ENCODE measurements at regions not wholly inside any gene's neighbourhood (a gene's known extent, or its start where the extent isn't known, plus 50 kb on each side); places are given as distances from the start of the nearest gene placed in this dataset.

DNA sequence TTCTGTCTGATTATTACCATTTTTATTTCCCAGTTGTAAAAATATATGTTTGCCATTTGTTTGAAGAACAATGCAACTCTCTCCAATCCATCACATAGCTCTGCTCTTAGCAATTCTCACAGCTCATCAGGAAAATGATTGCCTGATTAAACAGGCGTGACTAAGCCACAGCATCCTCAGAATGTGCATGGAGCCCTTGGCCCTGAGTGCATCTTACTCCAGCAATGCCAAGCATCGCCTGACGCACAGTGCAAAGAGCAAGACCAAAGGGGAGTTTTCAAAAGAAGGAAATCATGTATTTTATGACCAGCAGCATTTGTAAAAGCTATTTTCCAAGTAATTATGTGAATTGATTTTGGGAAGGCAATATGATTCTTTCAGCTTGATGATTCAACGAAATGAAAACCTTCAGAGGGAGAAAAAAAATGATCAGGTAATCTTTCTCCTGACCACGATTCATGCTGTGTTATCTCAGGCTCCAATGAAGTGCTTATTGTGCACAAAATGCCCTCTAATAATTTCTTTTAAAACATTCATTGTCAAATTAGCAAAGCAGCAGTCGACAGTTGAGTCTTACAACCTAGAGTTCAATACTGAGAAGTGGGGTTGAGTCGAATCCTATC is 138.0 kb upstream of the FAM9B start:
- ChIA-PET POLR2A (no interaction called here), CTCF (no interaction called here)
- Histone ChIP-seq H3K27ac (ENCODE audit: low read length in 2 of 2) (no peak overlapping the region), H3K36me3 (replicated peaks in 1 of 2; ENCODE audit: control extremely low read depth in 1 of 2, control insufficient read depth in 1 of 2, extremely low read depth in 1 of 2, insufficient read depth in 2 of 2, low read length in 1 of 2) (no peaks in the 10 kb centered on the region), H3K79me2 (ENCODE audit: control insufficient read depth, insufficient read depth, low read length) (no peaks in the 10 kb centered on the region), H3K9me3 (ENCODE audit: control extremely low read depth in 1 of 3, control insufficient read depth in 2 of 3, insufficient read depth in 1 of 3, low read length in 2 of 3) (peaks cover 0 to 7% (median 2%) of the 10 kb centered on the region in 3 donors), H4K20me1 (ENCODE audit: control insufficient read depth, insufficient read depth, low read length, poor library complexity, severe bottlenecking) (no peaks in the 10 kb centered on the region), H3K27me3 (replicated peaks in 1 of 4; ENCODE audit: control extremely low read depth in 1 of 4, control insufficient read depth in 3 of 4, insufficient read depth in 4 of 4, low read length in 3 of 4) (no peaks in the 10 kb centered on the region), H3K9ac (ENCODE audit: low read length) (no peak overlapping the region), H3K4me1 (ENCODE audit: control insufficient read depth in 2 of 2, insufficient read depth in 2 of 2, low read length in 2 of 2) (no peaks in the 10 kb centered on the region), H3K4me3 (ENCODE audit: control extremely low read depth in 1 of 5, extremely low read depth in 1 of 5, insufficient read depth in 1 of 5, low read depth in 2 of 5, low read length in 4 of 5) (no peak overlapping the region), H2AFZ (ENCODE audit: insufficient read depth, low read depth, low read length, poor library complexity, severe bottlenecking) (no peak overlapping the region), H3K4me2 (replicated peaks; ENCODE audit: low read depth, low read length, poor library complexity, severe bottlenecking) (no peak overlapping the region)
- WGBS (ENCODE audit: insufficient coverage), result no CpG with 5 or more reads among the region's 7 CpGs
- H3K4me1 Mint-ChIP-seq, result no peaks in the 10 kb centered on the region
- no peak overlapping the region for H3K27ac Mint-ChIP-seq
- no peak overlapping the region for H3K4me3 Mint-ChIP-seq
- intact Hi-C loops (cut with micrococcal nuclease), result no loop called here
- TF ChIP-seq CTCF (IDR thresholded peaks at IDR 0.05) (no peak), EZH2 (IDR thresholded peaks at IDR 0.05; ENCODE audit: borderline replicate concordance, insufficient read depth, low read depth, low read length, poor library complexity, severe bottlenecking) (no peak)
- DNase-seq (no peak), ATAC-seq (ENCODE audit: low read depth) (no peak)
- H3K27me3 Mint-ChIP-seq, result no peaks in the 10 kb centered on the region
- no peaks in the 10 kb centered on the region for H3K9me3 Mint-ChIP-seq (ENCODE audit: insufficient read depth)

GRCh38 chrX:9172464-9172850 is 138.5 kb upstream of the FAM9B start:
- Histone ChIP-seq H3K36me3 (replicated peaks in 1 of 2; ENCODE audit: control extremely low read depth in 1 of 2, control insufficient read depth in 1 of 2, extremely low read depth in 1 of 2, insufficient read depth in 2 of 2, low read length in 1 of 2) (no peaks in the 10 kb centered on the region), H3K4me2 (replicated peaks; ENCODE audit: low read depth, low read length, poor library complexity, severe bottlenecking) (no peak overlapping the region), H3K79me2 (ENCODE audit: control insufficient read depth, insufficient read depth, low read length) (no peaks in the 10 kb centered on the region), H4K20me1 (ENCODE audit: control insufficient read depth, insufficient read depth, low read length, poor library complexity, severe bottlenecking) (no peaks in the 10 kb centered on the region), H3K9ac (ENCODE audit: low read length) (no peak overlapping the region), H3K4me1 (ENCODE audit: control insufficient read depth in 2 of 2, insufficient read depth in 2 of 2, low read length in 2 of 2) (no peaks in the 10 kb centered on the region), H3K27me3 (replicated peaks in 1 of 4; ENCODE audit: control extremely low read depth in 1 of 4, control insufficient read depth in 3 of 4, insufficient read depth in 4 of 4, low read length in 3 of 4) (no peaks in the 10 kb centered on the region), H3K9me3 (ENCODE audit: control extremely low read depth in 1 of 3, control insufficient read depth in 2 of 3, insufficient read depth in 1 of 3, low read length in 2 of 3) (peaks cover 0 to 5% (median 0%) of the 10 kb centered on the region in 3 donors), H2AFZ (ENCODE audit: insufficient read depth, low read depth, low read length, poor library complexity, severe bottlenecking) (no peak overlapping the region), H3K27ac (ENCODE audit: low read length in 2 of 2) (no peak overlapping the region), H3K4me3 (ENCODE audit: control extremely low read depth in 1 of 5, extremely low read depth in 1 of 5, insufficient read depth in 1 of 5, low read depth in 2 of 5, low read length in 4 of 5) (no peak overlapping the region)
- POLR2A ChIA-PET, result no interaction called here
- TF ChIP-seq CTCF (IDR thresholded peaks at IDR 0.05) (no peak), EZH2 (IDR thresholded peaks at IDR 0.05; ENCODE audit: borderline replicate concordance, insufficient read depth, low read depth, low read length, poor library complexity, severe bottlenecking) (no peak)
- CTCF ChIA-PET, result no interaction called here
- no CpG with 5 or more reads among the region's 6 CpGs for WGBS (ENCODE audit: insufficient coverage)
- Mint-ChIP-seq H3K4me1 (no peaks in the 10 kb centered on the region), H3K4me3 (no peak overlapping the region), H3K9me3 (ENCODE audit: insufficient read depth) (no peaks in the 10 kb centered on the region), H3K27me3 (peaks cover under 1% of the 10 kb centered on the region), H3K27ac (no peak overlapping the region)
- ATAC-seq (ENCODE audit: low read depth), result no peak
- DNase-seq, result no peak
- intact Hi-C loops (cut with micrococcal nuclease), result no loop called here

Data from B cell (primary cell).